ENCODE measurements at regions not wholly inside any gene's neighbourhood (a gene's known extent, or its start where the extent isn't known, plus 50 kb on each side); places are given as distances from the start of the nearest gene placed in this dataset.
"Not testable (repeated sequence)": the region's sequence is repeated elsewhere in the genome, so short reads cannot be mapped to it uniquely, and the experiment has no call there.

DNA sequence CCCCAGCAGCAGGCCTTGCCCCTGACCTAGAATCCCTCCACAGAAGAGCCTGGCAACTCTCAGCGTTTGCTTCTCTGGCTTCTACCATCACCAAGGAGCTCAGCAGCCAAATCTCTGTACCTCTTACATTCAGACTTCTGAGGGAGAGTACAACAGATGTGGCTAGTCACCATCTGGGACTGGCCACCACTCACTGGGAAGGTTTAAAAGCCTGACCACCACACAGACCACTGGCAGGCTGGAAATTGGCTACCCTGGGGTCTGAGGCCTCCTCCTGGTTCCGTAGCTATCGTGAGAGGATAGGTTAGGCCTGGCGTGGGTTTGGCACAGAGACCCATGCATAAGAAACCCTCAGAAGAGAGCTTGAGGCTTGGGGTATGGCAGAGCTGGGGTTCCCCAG is 478.5 kb upstream of the CADM1 start:
- no peaks in the 10 kb centered on the region for H3K36me3 ChIP-seq
- no peaks in the 10 kb centered on the region for H3K9me3 ChIP-seq
- no peaks in the 10 kb centered on the region for H3K27me3 ChIP-seq
- DNase-seq (ENCODE audit: low spot score in 2 of 2): no peak
- H3K27ac ChIP-seq: no peak overlapping the region
- WGBS: 83% methylated on average over 4 of the region's 4 CpGs
- TF ChIP-seq, protein P1, sequence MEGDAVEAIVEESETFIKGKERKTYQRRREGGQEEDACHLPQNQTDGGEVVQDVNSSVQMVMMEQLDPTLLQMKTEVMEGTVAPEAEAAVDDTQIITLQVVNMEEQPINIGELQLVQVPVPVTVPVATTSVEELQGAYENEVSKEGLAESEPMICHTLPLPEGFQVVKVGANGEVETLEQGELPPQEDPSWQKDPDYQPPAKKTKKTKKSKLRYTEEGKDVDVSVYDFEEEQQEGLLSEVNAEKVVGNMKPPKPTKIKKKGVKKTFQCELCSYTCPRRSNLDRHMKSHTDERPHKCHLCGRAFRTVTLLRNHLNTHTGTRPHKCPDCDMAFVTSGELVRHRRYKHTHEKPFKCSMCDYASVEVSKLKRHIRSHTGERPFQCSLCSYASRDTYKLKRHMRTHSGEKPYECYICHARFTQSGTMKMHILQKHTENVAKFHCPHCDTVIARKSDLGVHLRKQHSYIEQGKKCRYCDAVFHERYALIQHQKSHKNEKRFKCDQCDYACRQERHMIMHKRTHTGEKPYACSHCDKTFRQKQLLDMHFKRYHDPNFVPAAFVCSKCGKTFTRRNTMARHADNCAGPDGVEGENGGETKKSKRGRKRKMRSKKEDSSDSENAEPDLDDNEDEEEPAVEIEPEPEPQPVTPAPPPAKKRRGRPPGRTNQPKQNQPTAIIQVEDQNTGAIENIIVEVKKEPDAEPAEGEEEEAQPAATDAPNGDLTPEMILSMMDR (IDR thresholded peaks at IDR 0.05): no peak
- TF ChIP-seq POLR2A (IDR thresholded peaks at IDR 0.05) (no peak), EP300 (IDR thresholded peaks at IDR 0.05) (no peak), POLR2AphosphoS5 (IDR thresholded peaks at IDR 0.05) (no peak)
- H3K4me1 ChIP-seq: peaks cover 10% of the 10 kb centered on the region
- H3K4me3 ChIP-seq: no peak overlapping the region

GRCh38 chr11:115981814-115982471 is 477.7 kb upstream of the CADM1 start:
- Histone ChIP-seq H3K9me3 (no peaks in the 10 kb centered on the region), H3K4me3 (no peak overlapping the region), H3K27ac (no peak overlapping the region), H3K27me3 (no peaks in the 10 kb centered on the region), H3K4me1 (peaks cover 10% of the 10 kb centered on the region), H3K36me3 (no peaks in the 10 kb centered on the region)
- 88% methylated on average over 3 of the region's 3 CpGs for WGBS
- no peak for DNase-seq (ENCODE audit: low spot score in 2 of 2)
- TF ChIP-seq, protein P1 (IDR thresholded peaks at IDR 0.05): no peak
- TF ChIP-seq POLR2AphosphoS5 (IDR thresholded peaks at IDR 0.05) (no peak), EP300 (IDR thresholded peaks at IDR 0.05) (no peak), POLR2A (IDR thresholded peaks at IDR 0.05) (no peak)

GRCh38 chr11:115981104-115981481 is 476.9 kb upstream of the CADM1 start:
- Histone ChIP-seq H3K4me1 (peaks cover 10% of the 10 kb centered on the region), H3K9me3 (no peaks in the 10 kb centered on the region), H3K36me3 (no peaks in the 10 kb centered on the region), H3K4me3 (no peak overlapping the region), H3K27me3 (peaks cover 4% of the 10 kb centered on the region), H3K27ac (no peak overlapping the region)
- WGBS: 76% methylated on average over 3 of the region's 3 CpGs
- TF ChIP-seq POLR2AphosphoS5 (IDR thresholded peaks at IDR 0.05) (no peak), EP300 (IDR thresholded peaks at IDR 0.05) (no peak), POLR2A (IDR thresholded peaks at IDR 0.05) (no peak)
- TF ChIP-seq, protein P1 (IDR thresholded peaks at IDR 0.05): no peak
- no peak for DNase-seq (ENCODE audit: low spot score in 2 of 2)

- Histone ChIP-seq H3K27ac (no peak overlapping the region), H3K4me1 (peaks cover 15% of the 10 kb centered on the region), H3K27me3 (peaks cover 4% of the 10 kb centered on the region), H3K36me3 (no peaks in the 10 kb centered on the region), H3K4me3 (no peak overlapping the region), H3K9me3 (no peaks in the 10 kb centered on the region)
- TF ChIP-seq EP300 (IDR thresholded peaks at IDR 0.05) (no peak), POLR2A (IDR thresholded peaks at IDR 0.05) (no peak), POLR2AphosphoS5 (IDR thresholded peaks at IDR 0.05) (no peak)
- TF ChIP-seq, protein P1 (IDR thresholded peaks at IDR 0.05): no peak
- no peak for DNase-seq (ENCODE audit: low spot score in 2 of 2)
- WGBS: 29% methylated on average over 14 of the region's 14 CpGs
Observed at GRCh38 chr11:115980337-115981103, 476.3 kb upstream of the CADM1 start.

DNA sequence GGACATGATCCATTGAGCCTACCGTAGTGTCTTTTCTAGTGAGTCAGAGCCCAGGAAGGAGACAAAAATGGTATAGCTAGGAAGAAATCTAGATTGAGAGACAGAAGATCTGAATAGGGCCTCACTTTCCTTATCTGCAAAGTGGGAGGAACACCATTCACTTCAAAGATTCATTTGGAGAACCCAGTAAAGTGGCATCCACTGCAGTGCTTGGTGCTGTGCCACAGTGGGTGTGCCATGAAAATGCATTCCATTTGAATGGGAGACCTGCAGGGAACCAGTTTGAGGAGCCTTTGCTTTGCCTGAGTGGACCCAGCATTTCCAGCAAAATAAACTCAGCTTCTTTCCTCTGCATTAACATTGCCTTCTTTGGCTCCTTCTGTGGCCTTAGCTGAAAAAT is 470.5 kb upstream of the CADM1 start:
- no peak for DNase-seq (ENCODE audit: low spot score in 2 of 2)
- Histone ChIP-seq H3K9me3 (no peaks in the 10 kb centered on the region), H3K4me1 (peaks cover 6% of the 10 kb centered on the region), H3K4me3 (no peak overlapping the region), H3K27ac (no peak overlapping the region), H3K36me3 (no peaks in the 10 kb centered on the region), H3K27me3 (peaks cover 10% of the 10 kb centered on the region)
- 74% methylated on average over 1 of the region's 1 CpG for WGBS
- TF ChIP-seq POLR2A (IDR thresholded peaks at IDR 0.05): no peak
- no peak for TF ChIP-seq POLR2AphosphoS5 (IDR thresholded peaks at IDR 0.05)
- TF ChIP-seq, protein P1 (IDR thresholded peaks at IDR 0.05): no peak
- no peak for TF ChIP-seq EP300 (IDR thresholded peaks at IDR 0.05)

GRCh38 chr11:115967203-115967602 is 463.0 kb upstream of the CADM1 start:
- H3K9me3 ChIP-seq; H3K4me3 ChIP-seq; DNase-seq (ENCODE audit: low spot score in 2 of 2); H3K36me3 ChIP-seq; H3K4me1 ChIP-seq; H3K27ac ChIP-seq; H3K27me3 ChIP-seq: not testable (repeated sequence)
- 78% methylated on average over 8 of the region's 9 CpGs for WGBS

Measured in suprapubic skin (tissue), 4 donors.